NCI-H2107 treated with DMSO at 0.1 percent for 48 hours (cell line): ENCODE measurements at regions not wholly inside any gene's neighbourhood (a gene's known extent, or its start where the extent isn't known, plus 50 kb on each side); places are given as distances from the start of the nearest gene placed in this dataset.

Source experiments
- DNase-seq: peaks from one replicate; lab custom pipeline; 2025; ENCODE audit not compliant: unreplicated experiment; lab: John Stamatoyannopoulos, UW

GRCh38 chr4:176970853-176971252 lies 178.1 kb upstream of the VEGFC start:
- no peak for DNase-seq

- no peak for DNase-seq
Measured at GRCh38 chr4:176971576-176972115, 178.9 kb upstream of the VEGFC start.

GRCh38 chr4:176979416-176979815 lies 186.7 kb upstream of the VEGFC start:
- no peak for DNase-seq

- no peak for DNase-seq
Measured at GRCh38 chr4:176981074-176981473, 188.4 kb upstream of the VEGFC start.

- no peak for DNase-seq
Measured at GRCh38 chr4:176981551-176981950, 188.8 kb upstream of the VEGFC start.

- no peak for DNase-seq
Measured at GRCh38 chr4:176988226-176988625, 195.5 kb upstream of the VEGFC start.

- no peak for DNase-seq
Measured at GRCh38 chr4:176989186-176989585, 196.5 kb upstream of the VEGFC start.

- no peak for DNase-seq
Measured at GRCh38 chr4:176999935-177000543, 207.3 kb upstream of the VEGFC start.

GRCh38 chr4:177001271-177002175 lies 208.8 kb upstream of the VEGFC start:
- DNase-seq, result no peak

GRCh38 chr4:177005674-177006230 lies 213.0 kb upstream of the VEGFC start:
- no peak for DNase-seq

- DNase-seq, result no peak
Measured at GRCh38 chr4:177006331-177006730, 213.6 kb upstream of the VEGFC start.

GRCh38 chr4:177008071-177008835 lies 215.5 kb upstream of the VEGFC start:
- DNase-seq, result no peak

- DNase-seq, result no peak
Measured at GRCh38 chr4:177008836-177009501, 216.2 kb upstream of the VEGFC start.

GRCh38 chr4:177010418-177010817 lies 217.7 kb upstream of the VEGFC start:
- no peak for DNase-seq

GRCh38 chr4:177012918-177013545 lies 220.3 kb upstream of the VEGFC start:
- no peak for DNase-seq

GRCh38 chr4:177016541-177017141 lies 223.9 kb upstream of the VEGFC start:
- DNase-seq, result no peak

GRCh38 chr4:177023951-177024350 lies 231.2 kb upstream of the VEGFC start:
- no peak for DNase-seq

GRCh38 chr4:177032341-177032740 lies 239.6 kb upstream of the VEGFC start:
- no peak for DNase-seq

- no peak for DNase-seq
Measured at GRCh38 chr4:177033135-177033534, 240.4 kb upstream of the VEGFC start.

GRCh38 chr4:177033632-177034031 lies 240.9 kb upstream of the VEGFC start:
- DNase-seq, result no peak
